DOHH2 (cell line): ENCODE measurements at regions not wholly inside any gene's neighbourhood (a gene's known extent, or its start where the extent isn't known, plus 50 kb on each side); places are given as distances from the start of the nearest gene placed in this dataset.

Source experiments
- EZH2phosphoT487 ChIP-seq: fragments of 200-600 bp; sonication (generic); IDR thresholded peaks from 2 replicates; pipeline ENCODE4 v1.6.1; 2017; ENCODE audit warnings: borderline replicate concordance, mild to moderate bottlenecking, antibody characterized with exemption, low read length, moderate library complexity, mixed read lengths
- TF ChIP-seq, protein P1 (sequence below): fragments of 200-600 bp; sonication (generic); IDR thresholded peaks from one replicate; pipeline ENCODE4 v1.5.1; 2014; ENCODE audit warnings: antibody characterized with exemption, mild to moderate bottlenecking, low read depth, low read length; ENCODE audit not compliant: poor library complexity, severe bottlenecking

DNA sequence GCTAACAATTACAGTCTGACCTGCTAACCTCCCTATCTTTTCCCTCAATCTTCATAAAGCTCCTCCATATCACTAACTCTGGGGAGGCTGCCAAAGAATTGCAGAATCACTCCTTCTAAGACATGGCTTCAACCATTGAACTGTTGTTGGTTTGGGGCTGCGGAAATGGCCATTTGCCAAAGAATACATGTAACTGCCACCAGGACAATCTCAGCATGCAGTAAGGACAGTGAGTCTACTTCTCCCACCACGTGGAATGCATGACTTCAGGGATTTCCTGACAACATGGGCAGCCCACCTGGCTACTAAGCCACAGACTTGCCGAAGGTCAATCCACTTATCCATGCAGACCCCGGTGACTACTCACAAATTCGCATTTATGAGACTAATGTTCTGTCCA, 104.3 kb upstream of the NUDT7 start:
- TF ChIP-seq, protein P1, sequence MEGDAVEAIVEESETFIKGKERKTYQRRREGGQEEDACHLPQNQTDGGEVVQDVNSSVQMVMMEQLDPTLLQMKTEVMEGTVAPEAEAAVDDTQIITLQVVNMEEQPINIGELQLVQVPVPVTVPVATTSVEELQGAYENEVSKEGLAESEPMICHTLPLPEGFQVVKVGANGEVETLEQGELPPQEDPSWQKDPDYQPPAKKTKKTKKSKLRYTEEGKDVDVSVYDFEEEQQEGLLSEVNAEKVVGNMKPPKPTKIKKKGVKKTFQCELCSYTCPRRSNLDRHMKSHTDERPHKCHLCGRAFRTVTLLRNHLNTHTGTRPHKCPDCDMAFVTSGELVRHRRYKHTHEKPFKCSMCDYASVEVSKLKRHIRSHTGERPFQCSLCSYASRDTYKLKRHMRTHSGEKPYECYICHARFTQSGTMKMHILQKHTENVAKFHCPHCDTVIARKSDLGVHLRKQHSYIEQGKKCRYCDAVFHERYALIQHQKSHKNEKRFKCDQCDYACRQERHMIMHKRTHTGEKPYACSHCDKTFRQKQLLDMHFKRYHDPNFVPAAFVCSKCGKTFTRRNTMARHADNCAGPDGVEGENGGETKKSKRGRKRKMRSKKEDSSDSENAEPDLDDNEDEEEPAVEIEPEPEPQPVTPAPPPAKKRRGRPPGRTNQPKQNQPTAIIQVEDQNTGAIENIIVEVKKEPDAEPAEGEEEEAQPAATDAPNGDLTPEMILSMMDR: no peak
- TF ChIP-seq EZH2phosphoT487: no peak
